GM19395 (cell line): ENCODE measurements at regions not wholly inside any gene's neighbourhood (a gene's known extent, or its start where the extent isn't known, plus 50 kb on each side); places are given as distances from the start of the nearest gene placed in this dataset.

ENCODE experiments used
- ATAC-seq: cut with Tn5 transposase; IDR thresholded peaks from one replicate; pipeline ENCODE4 v1.9.1; 2021; ENCODE audit warnings: mild to moderate bottlenecking, moderate library complexity; ENCODE audit not compliant: unreplicated experiment

- ATAC-seq, result no peak
Measured at GRCh38 chr18:46343456-46343855, 239.3 kb downstream of the HAUS1 start.

- ATAC-seq, result peak; percentile 86
Measured at GRCh38 chr18:46343931-46344372, 239.8 kb downstream of the HAUS1 start.

GRCh38 chr18:46344416-46345180 lies 240.4 kb downstream of the HAUS1 start:
- ATAC-seq, result no peak

- no peak for ATAC-seq
Measured at GRCh38 chr18:46345181-46345465, 240.9 kb downstream of the HAUS1 start.

GRCh38 chr18:46346213-46346612 lies 242.0 kb downstream of the HAUS1 start:
- peak; percentile 59 for ATAC-seq

- no peak for ATAC-seq
Measured at GRCh38 chr18:46346896-46347630, 242.9 kb downstream of the HAUS1 start.

GRCh38 chr18:46350598-46351159 lies 246.5 kb downstream of the HAUS1 start:
- no peak for ATAC-seq

- ATAC-seq, result no peak
Measured at GRCh38 chr18:46352520-46353250, 248.5 kb downstream of the HAUS1 start.

- ATAC-seq, result no peak
Measured at GRCh38 chr18:46353460-46353859, 249.3 kb downstream of the HAUS1 start.

GRCh38 chr18:46356278-46357033 lies 252.3 kb downstream of the HAUS1 start:
- ATAC-seq, result no peak

- ATAC-seq, result no peak
Measured at GRCh38 chr18:46360102-46360699, 256.0 kb downstream of the HAUS1 start.

GRCh38 chr18:46360866-46361265 lies 256.7 kb downstream of the HAUS1 start:
- no peak for ATAC-seq

GRCh38 chr18:46362533-46362932 lies 258.3 kb downstream of the HAUS1 start:
- no peak for ATAC-seq

GRCh38 chr18:46364048-46364447 lies 259.9 kb downstream of the HAUS1 start:
- ATAC-seq, result no peak

GRCh38 chr18:46366201-46366600 lies 262.0 kb downstream of the HAUS1 start:
- no peak for ATAC-seq

- ATAC-seq, result no peak
Measured at GRCh38 chr18:46366751-46367376, 262.7 kb downstream of the HAUS1 start.

GRCh38 chr18:46369323-46369722 lies 265.1 kb downstream of the HAUS1 start:
- ATAC-seq, result no peak

GRCh38 chr18:46370898-46371297 lies 266.7 kb downstream of the HAUS1 start:
- no peak for ATAC-seq

- no peak for ATAC-seq
Measured at GRCh38 chr18:46372670-46373069, 268.5 kb downstream of the HAUS1 start.

GRCh38 chr18:46373131-46373530 lies 268.9 kb downstream of the HAUS1 start:
- ATAC-seq, result no peak
